ENCODE measurements at regions not wholly inside any gene's neighbourhood (a gene's known extent, or its start where the extent isn't known, plus 50 kb on each side); places are given as distances from the start of the nearest gene placed in this dataset.
A peak's percentile ranks its signal among the peaks of the same experiment; 100 is the strongest.

GRCh38 chr15:37789881-37790280 is 144.6 kb upstream of the TMCO5A start:
- peak; percentile 32 for DNase-seq (ENCODE audit: low read depth)

DNA sequence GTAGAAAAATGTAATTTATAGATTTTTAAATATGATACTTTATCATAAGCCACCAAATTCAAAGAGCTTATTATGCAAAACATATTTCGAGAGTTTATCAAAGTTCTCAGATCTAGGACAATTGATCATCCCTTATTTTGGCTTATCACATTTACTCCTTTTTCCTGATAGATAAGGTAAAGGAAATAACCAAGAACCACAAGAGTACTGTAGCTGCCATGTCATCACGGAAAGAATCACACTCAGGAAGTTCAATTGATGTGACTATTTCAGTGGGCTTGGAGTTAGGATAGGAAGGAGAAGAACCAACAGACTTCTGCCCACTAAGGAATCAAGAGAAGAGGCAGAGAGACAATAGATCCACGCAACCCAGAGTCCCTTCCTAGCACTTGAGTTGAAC is 142.7 kb upstream of the TMCO5A start:
- DNase-seq (ENCODE audit: low read depth), result no peak

DNA sequence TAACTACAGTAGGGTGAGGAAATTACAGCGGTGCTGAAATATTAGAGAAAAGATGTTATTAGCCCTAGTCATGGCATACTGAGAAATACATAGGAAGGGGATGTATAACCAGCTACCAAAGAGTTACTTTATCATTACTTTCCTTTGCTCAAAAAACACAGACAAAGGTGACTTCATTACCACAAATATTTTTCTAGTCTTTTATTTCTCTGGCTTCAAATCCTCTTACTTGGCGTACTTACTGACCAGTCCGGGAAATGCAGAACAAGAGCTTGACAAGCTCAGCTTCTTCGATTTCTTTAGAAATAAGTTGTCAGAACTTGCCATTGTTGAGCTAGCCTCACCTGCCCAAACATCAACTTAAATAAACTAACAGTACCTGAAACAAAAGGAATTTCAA is 142.1 kb upstream of the TMCO5A start:
- peak; percentile 46 for DNase-seq (ENCODE audit: low read depth)

DNA sequence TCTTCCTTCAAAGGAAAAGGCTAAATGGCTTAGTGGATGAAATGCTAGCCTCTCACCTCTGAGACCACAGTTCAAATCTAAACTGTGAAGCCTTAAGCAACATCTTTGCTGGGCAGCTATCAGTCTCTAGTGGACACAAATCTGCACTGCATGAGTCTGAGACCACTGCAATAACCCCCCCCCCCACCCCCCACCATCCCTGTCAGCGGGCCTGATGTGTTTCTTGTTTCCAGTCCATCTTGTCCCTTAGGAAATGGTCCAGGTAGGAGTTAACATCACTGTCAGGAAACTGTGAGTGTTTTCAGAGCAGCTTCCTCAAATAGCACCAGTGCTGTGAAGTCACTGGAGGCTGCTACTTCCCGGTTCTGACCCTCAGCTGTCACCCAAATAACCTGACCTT is 140.6 kb upstream of the TMCO5A start:
- no peak for DNase-seq (ENCODE audit: low read depth)

DNA sequence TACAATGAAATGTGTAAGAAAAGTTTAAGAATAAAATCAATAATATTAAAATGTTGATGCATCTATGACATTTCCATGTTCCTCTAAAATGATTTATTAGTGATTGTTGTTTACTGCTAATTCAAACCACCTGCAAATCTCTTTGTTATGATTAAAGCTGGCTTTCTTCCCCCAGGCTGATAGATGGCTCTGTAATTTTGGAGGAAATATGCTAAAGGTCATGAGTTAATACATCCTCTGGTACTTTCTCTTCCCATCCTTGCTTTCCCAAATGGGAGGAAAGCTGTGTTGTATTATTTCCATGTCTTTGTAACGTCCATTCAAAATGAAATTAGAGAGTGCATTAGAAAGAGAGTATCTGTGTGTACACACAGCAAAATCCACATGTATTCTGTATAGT is 139.5 kb upstream of the TMCO5A start:
- no peak for DNase-seq (ENCODE audit: low read depth)

DNA sequence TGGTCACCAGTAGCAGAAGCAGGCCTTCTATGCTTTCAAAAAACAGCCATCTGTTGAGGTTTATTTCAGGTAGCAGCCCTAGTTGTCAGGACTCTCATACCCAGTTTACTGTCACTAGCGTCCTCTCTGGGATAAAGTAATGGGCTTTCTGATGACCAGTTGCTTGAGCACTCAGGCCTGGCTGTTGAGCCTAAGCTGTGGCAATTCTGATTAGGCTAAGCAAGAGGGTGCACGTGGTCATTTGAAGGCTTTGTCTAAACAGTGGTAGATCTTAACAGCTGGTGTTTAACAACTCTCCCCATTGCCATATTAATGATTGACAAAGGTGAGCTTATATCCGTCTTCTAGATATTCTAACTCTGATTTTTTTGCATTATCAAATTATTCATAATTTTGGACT is 132.9 kb upstream of the TMCO5A start:
- no peak for DNase-seq (ENCODE audit: low read depth)

GRCh38 chr15:37806808-37807207 is 127.6 kb upstream of the TMCO5A start:
- DNase-seq (ENCODE audit: low read depth), result no peak

DNA sequence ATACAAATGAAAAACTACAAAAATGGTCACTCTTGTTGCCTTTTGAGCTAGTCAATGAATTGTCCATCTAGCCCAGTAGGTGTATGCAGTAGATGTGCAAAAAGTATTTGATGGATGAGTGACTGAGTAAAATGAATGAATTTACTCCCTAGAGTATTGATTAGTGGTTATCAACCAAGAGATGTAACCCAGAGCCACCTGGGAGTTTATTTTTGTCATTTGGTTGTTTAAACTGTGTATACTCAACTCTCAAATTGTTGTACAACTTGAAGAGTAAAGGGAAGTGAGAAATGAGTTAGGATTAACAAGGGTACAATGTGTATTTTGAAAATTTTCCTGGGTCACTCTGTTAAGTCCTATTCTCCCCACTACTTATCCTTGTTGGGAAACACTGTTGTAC is 124.1 kb upstream of the TMCO5A start:
- no peak for DNase-seq (ENCODE audit: low read depth)

DNA sequence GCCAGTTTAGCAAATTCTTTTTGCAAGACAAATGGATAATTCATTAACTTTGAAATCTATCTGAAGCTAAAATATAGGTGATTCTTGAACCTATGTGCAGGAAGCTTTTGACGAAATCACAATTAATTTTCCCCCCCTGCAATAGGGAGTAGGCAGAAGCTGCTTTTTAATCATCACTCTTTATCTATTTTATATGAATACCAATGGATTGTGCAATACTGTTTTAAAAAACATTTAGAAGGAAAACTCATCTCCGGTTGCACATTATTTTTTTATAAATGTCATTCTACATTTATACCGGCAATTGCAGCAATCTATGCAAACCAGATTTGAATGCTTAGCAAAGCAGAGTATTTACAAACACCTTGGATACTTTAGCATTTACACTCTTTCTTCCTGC is 121.1 kb upstream of the TMCO5A start:
- no peak for DNase-seq (ENCODE audit: low read depth)

- DNase-seq (ENCODE audit: low read depth), result no peak
Measured at GRCh38 chr15:37814847-37815515, 119.5 kb upstream of the TMCO5A start.

DNA sequence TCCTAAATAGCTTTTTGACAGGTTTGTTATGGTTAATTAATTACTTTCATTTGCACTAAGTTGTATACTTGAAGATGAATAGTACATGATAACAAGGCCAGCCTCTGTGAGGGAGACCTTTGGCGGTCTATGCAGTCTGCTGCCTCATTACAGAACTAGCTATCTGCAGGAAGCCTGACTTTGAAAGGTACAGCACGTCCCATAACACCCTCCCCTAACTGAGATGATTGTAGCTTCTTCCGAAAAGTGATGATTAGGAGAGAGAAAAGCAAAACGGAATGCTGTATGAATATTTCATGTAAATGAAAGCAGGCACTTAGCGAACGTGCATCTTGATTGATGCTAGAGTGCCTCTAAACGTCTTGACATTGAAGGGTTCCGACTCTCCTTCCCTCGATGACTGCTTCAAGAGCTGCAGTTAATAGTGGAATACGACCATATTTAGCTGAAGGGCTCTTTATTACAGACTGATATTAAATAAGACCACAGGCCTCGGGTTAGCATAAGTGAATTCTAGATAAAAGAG is 116.2 kb upstream of the TMCO5A start:
- no peak for DNase-seq (ENCODE audit: low read depth)

DNA sequence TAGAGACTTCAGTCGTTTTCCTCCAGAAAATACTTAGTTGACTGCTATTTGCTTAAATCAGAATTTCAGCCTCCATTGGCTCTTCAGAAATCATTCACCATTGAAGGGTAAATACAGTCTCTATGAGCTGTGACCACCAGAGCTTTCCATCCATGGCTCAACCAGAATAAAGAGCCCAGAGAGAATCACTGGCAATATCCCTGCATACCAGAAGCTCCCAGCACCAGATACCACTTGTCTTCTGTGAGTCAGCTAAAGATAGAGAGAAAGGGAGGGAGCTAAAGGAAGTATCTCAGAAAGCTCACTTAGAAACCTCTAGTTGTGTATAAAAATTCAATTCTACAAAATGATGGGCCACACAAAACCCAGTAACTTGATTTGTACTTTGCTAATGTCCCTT is 115.2 kb upstream of the TMCO5A start:
- DNase-seq (ENCODE audit: low read depth), result no peak

DNA sequence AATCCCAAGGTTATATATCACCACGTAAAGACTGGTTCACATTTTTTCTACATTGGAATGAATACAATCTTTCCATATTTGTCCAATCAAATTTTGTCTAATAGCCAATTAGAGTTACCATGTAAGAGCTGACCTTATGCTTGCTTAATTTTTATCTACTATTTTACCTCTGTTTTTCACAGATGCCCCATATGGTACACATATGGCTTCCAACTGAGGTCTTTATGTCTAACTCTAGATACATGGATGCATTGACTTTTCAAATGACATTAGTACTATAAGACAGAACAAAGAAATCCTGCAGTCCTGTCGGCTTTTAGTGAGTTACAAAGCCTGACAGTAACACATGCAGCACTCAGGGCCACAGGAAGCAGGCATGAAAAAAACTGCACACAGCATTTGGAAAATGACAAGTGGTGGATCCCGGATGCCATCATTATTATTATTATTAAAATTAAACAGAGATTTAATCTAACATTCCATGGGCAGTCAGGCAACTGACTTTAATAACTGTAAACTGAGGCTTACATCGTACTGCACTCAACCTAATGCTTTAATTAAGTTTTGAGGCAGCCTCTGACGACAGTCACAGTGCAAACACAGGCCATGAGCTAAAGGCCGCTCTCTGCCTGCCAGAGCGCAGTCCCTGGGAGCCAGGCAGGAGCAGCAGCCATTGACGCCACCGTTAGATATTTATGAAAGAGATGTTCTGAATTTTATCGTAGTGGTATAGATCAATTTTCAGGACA is 113.9 kb upstream of the TMCO5A start:
- DNase-seq (ENCODE audit: low read depth), result no peak

- no peak for DNase-seq (ENCODE audit: low read depth)
Measured at GRCh38 chr15:37823601-37824275, 110.7 kb upstream of the TMCO5A start.

GRCh38 chr15:37824717-37825382 is 109.6 kb upstream of the TMCO5A start:
- DNase-seq (ENCODE audit: low read depth), result peak; percentile 96

- DNase-seq (ENCODE audit: low read depth), result no peak
Measured at GRCh38 chr15:37837276-37837675, 97.2 kb upstream of the TMCO5A start.

GRCh38 chr15:37847776-37848175 is 86.7 kb upstream of the TMCO5A start:
- DNase-seq (ENCODE audit: low read depth), result no peak

GRCh38 chr15:37856109-37856508 is 78.3 kb upstream of the TMCO5A start:
- no peak for DNase-seq (ENCODE audit: low read depth)

- DNase-seq (ENCODE audit: low read depth), result no peak
Measured at GRCh38 chr15:37860896-37861295, 73.5 kb upstream of the TMCO5A start.

- DNase-seq (ENCODE audit: low read depth), result no peak
Measured at GRCh38 chr15:37865687-37866086, 68.8 kb upstream of the TMCO5A start.

DNA sequence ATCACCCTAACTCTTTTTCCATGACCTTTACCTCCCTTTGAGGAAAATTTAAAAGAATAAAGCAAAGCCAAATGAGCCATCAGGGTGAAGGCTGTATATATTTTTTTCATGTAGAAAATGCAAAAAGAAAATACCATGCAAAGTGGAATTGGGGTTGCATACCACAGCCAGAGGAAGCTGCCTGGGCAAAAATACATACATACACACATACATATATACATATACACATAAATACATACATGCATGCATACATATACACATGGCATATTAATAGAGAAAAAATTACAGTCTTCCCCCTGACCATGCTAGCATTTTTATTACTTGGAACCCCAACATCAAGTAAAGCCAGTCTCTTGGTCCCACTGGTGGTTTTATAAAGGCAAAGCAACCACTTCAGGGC is 63.7 kb upstream of the TMCO5A start:
- DNase-seq (ENCODE audit: low read depth), result no peak

DNA sequence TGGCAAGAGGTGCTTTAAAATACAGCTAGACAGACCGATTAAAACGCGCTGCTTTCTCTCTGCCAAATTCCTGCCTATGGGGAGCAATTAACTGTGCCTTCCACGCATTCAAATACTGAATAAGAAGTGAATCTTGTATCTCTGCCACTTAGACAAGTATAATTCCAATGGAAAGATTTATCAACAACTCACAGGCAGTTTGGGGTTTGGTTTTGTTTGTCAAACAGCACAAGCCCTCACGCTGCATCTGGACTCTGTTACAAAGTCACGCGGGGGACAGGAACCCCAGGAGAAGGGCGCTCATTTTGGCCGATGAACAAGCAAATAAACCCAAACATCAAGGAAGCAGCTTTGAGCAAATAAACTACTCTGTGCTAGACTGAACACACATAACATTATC is 61.8 kb upstream of the TMCO5A start:
- DNase-seq (ENCODE audit: low read depth), result no peak

- no peak for DNase-seq (ENCODE audit: low read depth)
Measured at GRCh38 chr15:37873336-37873735, 61.1 kb upstream of the TMCO5A start.
